DMS53 treated with DMSO at 0.1 percent for 48 hours (cell line): ENCODE measurements at regions not wholly inside any gene's neighbourhood (a gene's known extent, or its start where the extent isn't known, plus 50 kb on each side); places are given as distances from the start of the nearest gene placed in this dataset.

ENCODE experiments used
- DNase-seq: peaks from one replicate; lab custom pipeline; 2025; ENCODE audit not compliant: unreplicated experiment; lab: John Stamatoyannopoulos, UW

DNA sequence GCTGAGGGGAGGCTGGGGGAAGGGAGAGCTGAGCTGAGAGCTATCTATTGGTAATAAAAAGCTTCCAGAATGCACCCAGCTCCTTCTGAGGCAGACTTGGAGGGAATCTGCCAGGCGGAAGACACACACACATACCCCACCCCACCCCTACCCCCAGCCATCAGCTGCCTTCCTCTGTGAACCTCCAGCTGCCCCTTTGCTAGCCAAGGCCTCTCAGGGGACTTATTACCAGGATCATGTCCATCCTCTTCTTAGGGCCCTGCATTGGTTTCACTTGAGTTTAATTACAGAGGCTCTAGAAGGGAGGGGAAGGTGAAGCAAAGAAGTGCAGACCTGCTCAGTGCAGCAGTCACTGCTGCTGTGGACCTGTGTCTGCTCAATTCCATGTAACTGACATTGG lies 156.4 kb downstream of the OMA1 start:
- DNase-seq = no peak

DNA sequence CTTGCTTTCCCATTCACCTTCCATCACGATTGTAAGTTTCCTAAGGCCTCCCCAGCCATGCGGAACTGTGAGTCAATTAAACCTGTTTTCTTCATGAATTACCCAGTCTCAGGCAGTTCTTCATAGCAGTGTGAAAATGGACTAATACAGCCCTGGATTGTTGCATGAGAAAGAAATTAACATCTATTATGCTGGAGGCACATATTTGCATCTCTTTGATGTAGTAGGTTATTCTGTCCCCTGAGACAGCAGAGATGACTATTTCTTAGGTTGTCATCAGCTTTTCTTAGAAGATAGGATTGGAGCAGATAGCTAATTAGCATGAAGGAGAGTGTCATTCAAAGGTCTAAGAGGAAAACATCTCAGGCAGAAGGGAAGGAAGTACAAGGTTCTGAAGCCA lies 166.2 kb downstream of the OMA1 start:
- no peak for DNase-seq

DNA sequence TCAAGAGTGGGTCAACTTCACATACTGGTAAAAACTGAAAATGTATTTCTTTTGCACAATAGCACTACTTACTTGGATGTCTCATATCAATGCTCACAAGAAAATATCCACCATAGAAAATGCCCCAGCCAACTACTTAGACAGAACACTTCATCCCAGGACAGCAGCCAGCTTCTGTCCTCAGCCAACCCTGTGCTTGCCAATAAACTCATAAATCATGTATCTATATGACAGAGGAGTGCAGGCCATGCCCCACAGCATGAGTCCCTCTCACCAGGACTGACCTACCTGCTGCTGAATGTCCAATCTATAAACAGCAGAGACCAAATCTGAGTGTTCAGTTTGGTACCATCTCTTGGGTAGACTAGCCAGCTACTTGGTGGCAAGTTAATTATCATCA lies 179.3 kb downstream of the OMA1 start:
- DNase-seq = no peak

DNA sequence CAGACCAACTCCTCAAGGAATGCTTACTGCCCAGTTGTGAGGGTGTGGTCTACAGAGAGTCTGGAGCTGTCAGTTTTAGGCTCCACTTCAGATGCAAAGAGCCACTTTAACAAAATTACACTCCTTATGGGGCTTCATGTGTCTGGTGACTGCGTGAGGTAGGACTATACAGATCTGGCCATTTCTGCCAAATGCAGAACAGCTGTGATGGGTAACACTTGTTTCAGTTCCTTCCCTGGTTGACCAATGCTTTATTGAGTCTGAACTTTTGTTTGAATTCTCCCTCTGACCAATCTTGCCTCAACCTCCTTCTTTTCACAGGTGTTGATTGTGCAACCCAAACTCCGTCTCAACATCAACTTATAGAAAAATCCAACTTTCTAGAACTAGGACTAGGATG lies 181.2 kb downstream of the OMA1 start:
- DNase-seq = no peak

DNA sequence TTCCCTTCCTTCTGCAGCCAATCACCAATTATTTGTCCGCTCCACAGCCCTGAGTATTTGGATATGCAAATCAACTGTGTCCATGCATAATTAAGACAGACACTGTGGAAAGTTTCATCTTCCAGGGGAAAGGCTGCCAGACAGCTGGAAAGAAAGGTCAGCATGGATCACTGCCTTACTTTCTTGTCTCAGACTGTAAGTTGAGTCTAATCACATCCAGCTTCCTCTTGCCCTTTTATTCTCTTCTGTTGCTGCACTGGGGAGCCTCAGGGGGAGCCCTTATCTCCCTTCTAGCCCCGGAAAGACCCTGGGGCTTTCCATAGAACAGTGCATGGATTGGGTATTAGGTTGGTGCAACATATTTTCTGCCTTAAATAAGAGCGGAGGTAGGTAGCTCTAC lies 182.9 kb downstream of the OMA1 start:
- DNase-seq = no peak

DNA sequence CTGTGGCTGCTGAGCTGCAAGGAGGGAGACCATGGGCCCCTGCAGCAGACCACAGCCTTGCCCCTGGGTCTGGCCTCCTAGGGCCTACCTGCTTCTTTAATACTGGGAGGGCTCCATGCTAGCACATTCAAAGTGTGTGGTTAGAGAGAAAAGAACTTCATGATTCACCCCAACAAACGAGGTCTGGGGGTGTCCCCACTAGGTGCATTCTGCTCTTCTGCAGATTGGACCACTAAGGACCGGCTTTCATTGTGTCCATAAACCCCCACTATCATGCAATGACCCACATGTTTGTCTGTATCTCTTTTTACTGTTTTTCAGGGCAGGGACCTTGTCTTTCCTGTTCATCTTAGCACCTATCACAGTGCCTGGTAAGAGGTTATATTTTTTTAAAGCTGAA lies 185.4 kb downstream of the OMA1 start:
- no peak for DNase-seq

DNA sequence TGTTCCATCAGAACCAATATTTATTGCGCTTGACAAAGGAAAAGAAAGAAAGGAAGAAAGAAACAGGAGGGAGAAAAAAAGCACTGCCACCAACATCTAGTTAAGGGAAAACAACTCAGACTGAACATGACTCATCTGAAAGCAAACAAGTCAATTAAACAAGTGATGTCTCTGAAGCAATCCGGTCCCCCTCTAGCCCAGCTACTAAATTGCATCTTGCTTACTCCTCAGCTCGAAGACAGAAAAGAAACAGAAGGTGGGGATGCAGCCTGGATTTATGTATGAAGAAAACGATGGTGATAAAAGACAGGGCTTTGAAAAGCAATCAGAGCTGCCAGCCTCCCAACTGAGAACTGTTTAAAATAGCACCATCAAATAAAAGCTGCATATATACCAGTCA lies 188.2 kb downstream of the OMA1 start:
- peak; percentile 90 for DNase-seq

DNA sequence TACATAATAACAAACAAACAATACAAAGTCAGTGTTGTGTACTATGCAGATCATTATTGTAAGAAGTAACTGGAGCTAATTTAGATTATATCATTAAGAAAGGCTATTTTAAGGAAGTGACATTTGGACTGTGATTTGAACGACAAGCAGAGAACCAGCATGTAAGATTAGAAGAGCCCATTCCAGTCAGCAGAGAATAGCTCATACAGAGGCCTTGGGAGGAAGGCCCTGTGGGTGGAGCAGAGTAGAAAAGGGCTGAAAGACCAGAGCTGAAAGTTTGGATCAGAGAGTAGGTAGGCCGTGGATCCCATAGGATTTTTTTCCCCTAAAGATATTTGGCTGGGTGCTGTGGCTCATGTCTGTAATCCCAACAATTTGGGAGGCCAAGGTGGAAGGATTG lies 190.1 kb downstream of the OMA1 start:
- DNase-seq = no peak

DNA sequence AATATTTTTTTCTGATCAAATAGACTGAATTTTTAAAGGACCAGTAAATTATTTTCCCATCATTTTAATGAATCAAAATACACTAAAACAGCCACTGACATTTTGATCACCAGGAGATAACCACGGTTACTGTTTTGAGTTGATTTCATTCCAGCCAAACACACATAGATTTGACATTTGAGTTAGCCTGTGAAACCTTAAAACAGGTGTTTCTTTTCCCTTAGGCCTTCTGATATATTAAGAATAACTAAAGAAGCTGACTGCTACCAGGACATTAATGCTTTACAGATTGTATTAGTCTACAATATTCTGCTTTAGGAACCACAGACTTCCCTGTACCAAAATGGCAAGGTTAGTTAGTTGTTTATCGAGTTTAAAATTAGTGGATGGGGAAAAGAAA lies 193.4 kb downstream of the OMA1 start:
- no peak for DNase-seq

DNA sequence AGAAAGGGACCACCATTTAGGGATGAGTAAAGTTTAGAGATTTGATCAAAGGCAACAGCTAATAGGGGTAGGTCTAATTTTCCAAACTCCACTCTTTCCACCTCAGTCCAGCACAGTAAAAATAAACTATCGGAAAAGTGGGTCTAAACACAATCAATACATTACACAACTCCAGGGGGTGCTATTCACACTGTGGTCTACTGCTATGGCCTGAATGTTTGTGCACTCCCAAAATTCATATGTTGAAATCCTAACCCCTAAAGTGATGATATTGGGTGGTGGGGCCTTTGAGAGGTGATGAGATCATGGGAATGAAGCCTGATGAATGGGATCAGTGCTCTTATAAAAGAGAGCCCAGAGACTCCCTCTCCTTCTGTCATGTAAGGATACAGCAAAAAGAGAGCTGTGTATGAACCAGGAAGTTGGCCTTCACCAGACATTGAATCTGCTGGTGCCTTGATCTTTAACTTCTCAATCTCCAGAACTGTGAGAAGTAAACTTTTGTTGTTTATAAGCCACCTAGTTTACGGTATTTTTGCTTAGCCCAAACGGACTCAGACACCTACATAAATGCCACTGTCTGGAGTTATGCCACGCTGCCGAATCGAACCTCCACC lies 193.9 kb downstream of the OMA1 start:
- no peak for DNase-seq

DNA sequence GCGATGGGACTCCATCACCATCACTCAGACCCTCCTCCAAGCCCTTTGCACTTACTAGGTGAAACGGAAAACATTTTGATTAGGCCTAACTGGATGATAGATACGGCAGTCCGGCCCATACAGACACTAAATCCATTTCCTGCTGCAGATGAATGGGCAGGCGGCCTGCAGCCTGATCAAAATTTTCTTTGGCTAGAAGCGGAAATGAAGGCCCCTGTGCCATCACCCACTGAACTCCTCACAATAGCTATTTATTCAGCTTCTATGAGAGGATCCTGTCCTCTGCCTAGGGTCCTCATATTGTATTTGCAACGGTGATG lies 200.5 kb downstream of the OMA1 start:
- no peak for DNase-seq

DNA sequence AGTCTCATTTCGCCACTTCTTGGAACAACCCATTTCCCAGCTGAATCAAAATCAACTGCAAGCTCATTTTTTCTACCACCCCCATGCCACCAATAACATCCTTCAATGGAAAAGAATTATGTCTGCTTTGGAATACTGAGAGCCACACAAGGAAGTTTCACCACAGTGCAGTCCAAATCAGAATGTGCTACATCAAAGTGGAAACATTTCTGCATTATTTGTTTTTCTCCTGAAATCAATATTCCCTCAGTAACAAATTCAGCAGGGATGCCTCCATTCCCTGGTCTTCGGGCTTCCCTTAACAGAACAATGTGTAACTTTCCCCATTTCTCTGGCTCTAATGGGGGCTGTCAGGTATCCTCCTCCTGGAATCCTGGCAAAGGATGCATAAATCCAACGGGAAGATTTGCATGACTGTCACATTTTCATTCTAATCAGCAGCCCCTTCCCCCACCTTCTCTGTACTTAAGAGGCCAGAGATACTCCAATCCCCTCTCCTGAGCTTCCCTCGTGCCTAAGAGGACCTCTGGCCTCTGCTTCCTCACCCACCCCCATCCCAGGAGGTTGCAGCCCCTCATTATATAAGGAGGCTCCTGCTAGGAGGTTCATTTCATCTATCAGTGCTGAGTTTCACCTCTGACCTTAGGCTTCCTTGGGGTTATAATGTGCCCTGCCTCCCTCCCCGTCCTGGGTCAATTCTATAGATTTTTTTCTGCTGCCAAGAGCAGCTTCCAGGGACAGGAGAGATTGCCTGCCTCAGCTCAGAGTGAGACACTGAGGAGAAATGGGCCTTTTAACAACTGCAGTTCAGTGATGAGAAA lies 201.1 kb downstream of the OMA1 start:
- no peak for DNase-seq

DNA sequence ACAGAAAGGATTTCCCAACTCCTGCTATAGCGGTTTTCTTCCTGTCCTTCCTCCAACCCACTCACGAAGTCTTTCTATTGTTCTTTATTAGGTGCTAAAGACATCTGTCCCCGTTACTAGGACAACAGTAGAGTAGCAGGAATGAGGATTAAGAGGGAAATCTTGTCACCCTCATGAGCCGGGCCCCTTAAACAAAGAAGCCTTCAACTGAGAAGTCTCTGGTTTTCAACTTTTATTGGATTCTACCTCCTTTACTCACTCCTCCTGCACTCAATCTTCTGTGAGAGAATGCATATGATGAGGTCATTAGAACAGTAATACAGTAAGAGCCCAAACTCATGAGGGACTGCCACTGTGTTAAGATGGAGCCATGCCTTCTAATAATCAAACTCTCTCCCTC lies 206.3 kb downstream of the OMA1 start:
- DNase-seq = no peak

DNA sequence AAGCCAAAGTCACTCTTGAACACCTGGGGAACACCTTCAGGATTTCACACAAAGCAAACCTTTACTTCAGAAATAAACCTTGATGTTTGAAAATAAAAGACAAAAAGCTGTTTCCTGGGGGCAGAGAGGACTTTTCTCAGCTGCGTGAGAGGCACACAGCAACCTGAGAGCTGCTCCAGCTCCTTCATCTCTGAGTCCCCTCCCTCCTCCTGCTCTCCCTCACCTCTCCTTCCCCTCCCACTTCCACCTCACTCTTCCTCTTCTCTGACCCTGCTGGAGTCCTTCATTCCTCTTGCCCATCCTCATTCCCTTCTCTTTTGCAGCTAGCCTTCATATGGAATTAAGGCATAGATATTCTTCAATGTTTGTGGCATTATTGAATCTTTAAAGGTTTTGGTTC lies 208.4 kb downstream of the OMA1 start:
- DNase-seq = no peak

DNA sequence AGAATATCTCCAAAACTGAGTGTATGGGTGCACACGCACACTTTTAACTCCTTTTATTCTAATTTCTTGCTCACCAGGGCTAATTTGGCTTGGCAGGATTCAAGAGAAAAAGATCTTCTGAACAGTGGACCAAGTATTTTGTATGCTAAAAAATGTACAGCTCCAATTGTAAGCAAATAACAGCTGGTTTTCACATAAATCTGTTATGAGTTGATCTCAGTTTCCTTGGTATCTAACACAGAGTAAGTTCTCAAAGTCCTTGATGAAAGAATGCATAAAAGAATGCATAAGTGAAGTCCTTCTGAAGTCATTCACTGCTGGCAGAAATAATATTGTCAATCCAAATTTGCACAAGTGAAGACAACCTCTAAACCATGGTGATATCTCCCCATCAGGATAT lies 213.0 kb downstream of the OMA1 start:
- no peak for DNase-seq

DNA sequence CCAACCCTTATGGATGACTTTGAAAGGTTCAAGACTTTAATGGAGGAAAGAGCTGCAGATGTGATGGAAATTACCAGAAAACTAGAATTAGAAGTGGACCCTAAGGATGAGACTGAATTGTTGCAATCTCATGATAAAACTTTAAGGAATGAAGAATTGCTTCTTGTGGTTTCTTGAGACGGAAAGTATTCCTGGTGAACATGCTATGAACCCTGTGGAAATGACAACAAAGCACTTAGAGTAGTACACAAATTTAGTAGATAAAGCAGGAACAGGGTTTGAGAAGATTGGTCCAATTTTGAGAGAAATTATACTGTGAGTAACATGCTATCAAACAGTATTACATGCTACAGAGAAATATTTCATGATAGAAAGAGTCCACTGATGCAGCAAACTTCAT lies 215.4 kb downstream of the OMA1 start:
- no peak for DNase-seq

DNA sequence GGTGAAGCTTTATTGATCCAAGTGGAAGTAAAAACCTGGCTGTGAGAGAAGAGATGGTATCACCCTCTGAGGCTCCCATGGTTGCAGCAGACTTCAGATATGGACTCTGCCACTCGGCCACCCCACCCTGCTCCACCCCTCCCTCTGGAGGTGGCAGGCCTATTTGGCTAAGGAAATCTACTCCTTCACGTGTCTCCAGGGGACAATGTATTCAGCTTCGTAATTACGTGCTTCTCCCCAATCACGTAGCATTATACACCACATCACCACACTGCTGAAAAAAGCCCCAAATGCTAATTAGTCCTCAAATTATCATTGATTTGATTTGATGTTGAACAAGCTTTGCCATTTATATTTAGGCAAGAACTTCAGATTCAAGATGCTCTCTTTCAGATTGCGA lies 220.7 kb downstream of the OMA1 start:
- no peak for DNase-seq

DNA sequence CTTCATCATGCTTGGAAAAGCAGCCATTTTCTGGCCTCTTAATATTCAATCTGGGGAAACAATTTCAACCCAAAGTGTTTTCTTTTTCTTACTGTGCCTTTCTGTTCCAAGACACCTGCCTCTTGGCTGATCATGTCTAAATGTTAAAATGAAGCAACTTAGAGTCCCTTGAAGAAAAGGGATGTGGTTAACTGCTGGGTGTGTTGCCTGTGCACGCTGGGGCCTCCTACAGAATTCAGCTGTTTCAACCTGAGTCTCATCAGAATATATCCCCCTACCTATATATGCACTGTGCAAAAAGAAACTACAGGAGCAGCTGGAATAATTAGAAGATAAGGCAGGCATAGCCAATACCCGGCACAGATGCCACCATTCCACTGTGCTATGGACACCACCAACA lies 222.0 kb downstream of the OMA1 start:
- DNase-seq = no peak

DNA sequence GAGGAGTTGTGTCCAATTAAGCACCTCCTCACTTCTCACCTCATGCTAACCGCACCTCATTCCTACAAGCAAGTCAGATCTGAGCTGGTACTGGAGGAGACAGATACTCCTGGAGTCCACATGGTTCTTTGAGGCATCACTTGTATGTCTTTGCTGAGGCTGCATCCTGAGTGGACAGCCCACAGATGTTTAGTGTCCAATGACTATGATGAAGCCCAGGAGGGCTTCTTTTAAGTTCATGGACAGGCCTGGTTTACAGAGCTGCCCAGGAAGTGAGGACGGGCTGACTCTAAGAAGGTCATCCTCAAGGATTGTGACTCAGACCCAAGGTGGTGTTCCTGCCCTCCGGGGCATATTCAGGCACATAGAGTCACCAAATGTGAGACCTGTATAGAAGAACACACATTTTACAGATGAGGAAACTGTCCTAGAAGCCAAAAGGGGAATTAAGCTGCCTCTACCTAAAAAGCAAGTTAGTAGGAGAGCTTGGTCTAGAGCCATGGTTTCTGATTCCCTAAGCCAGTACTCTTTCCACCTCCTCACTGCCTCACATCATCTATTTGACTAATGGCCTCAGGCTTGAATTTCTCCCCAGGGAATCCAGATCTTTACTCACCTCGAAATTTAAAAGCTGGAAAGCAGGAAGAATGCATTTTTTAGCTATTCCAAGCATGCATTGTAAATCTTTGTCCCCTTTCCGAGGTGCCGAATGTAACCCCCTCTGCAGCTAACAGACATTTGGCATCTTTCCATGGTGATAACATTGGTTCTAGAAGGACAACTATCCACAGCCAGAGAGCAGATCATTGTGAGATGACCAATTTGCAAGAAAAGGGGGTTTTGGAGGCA lies 228.1 kb downstream of the OMA1 start:
- no peak for DNase-seq

DNA sequence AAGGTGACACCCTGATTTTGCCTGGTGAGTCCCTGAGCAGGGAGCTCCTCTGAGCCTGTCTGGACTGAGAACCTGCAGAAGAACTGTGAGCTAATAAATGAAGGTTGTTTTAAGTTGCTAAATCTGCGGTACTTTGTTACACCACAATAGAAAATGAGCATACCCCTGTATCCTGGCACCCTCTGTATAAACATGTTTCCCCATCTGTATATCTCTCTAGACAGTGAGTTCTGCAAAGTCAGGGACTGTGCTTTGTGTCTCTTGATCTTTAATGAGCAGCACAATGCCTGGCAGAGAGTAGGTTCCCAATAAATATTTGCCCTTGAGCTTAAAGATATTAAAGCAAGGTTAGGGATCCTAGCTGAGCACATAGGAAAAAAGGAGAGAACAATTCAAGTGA lies 228.8 kb downstream of the OMA1 start:
- no peak for DNase-seq

DNA sequence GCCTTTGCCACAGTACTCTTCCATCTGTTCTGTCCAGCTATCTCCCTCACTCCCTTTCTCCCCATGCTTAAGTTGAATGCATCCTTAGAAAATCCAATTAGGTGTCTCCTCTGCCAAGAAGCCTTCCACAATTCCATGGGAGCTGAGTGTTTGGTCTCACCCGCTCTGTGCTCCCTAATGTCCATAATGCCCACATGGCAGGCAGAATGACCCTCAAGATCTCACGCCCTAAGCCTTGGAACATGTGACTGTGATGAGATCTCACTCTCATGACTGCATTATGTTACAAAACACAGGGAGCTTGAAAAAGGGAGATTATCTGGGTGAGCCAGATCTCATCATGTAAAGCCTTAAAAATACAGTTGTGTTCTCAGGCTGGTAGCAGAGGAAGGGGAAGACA lies 229.4 kb downstream of the OMA1 start:
- DNase-seq = no peak

DNA sequence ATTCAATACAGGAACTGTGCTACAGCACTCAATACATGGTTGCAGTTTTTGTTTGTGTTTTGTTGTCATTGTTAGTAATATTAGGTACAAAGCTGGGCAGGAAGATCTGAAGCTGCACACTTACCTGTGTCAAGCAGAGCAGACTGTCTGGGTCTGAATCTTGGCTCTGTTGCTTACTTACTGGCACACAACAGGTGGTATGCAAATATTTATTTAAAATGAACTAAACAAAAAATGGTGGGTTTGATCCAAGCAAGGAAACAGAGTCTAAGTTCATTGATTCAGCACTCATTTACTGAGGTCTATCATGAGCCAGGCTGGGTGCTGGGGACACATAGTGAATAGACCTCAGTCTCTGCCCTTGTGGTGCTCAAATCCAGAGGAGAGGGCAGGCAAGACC lies 230.4 kb downstream of the OMA1 start:
- no peak for DNase-seq
